Liver (tissue), 8 donors: ENCODE measurements at regions not wholly inside any gene's neighbourhood (a gene's known extent, or its start where the extent isn't known, plus 50 kb on each side); places are given as distances from the start of the nearest gene placed in this dataset.

ENCODE experiments used
- DNase-seq: peaks from one replicate; pipeline ENCODE4 v3.0.0-alpha.2; 2017; ENCODE audit warnings: low spot score
- H3K27ac ChIP-seq, 2 donors: one replicate each; pipeline ENCODE4 v1.7.0; 2013; ENCODE audit warnings: inconsistent platforms in 2 of 2, low read length in 2 of 2, control low read depth in 1 of 2, low read depth in 1 of 2, mild to moderate bottlenecking in 1 of 2
- H3K27me3 ChIP-seq, 4 donors: one replicate each; pipeline versions ENCODE4 v1.6.1 to v1.7.0; 2013; ENCODE audit warnings: low read length in 3 of 4, inconsistent platforms in 1 of 4, mild to moderate bottlenecking in 1 of 4, moderate library complexity in 1 of 4; ENCODE audit not compliant: control insufficient read depth in 4 of 4, insufficient read depth in 4 of 4
- H3K36me3 ChIP-seq, 4 donors: one replicate each; pipeline versions ENCODE4 v1.6.1 to v1.7.0; 2013; ENCODE audit warnings: low read length in 3 of 4, mild to moderate bottlenecking in 3 of 4, low read depth in 1 of 4, moderate library complexity in 1 of 4; ENCODE audit not compliant: control insufficient read depth in 4 of 4, insufficient read depth in 3 of 4
- H3K4me1 ChIP-seq, 4 donors: one replicate each; pipeline versions ENCODE4 v1.6.1 to v1.7.0; 2013; ENCODE audit warnings: low read length in 3 of 4, mild to moderate bottlenecking in 3 of 4, moderate library complexity in 1 of 4; ENCODE audit not compliant: control insufficient read depth in 4 of 4, insufficient read depth in 4 of 4
- H3K4me3 ChIP-seq, 3 donors: one replicate each; pipeline versions ENCODE4 v1.6.1 to v1.7.0; 2013; ENCODE audit warnings: low read length in 3 of 3, control low read depth in 1 of 3, low read depth in 1 of 3, mild to moderate bottlenecking in 1 of 3
- H3K9ac ChIP-seq, 2 donors: one replicate each; pipeline ENCODE4 v1.7.0; 2013; ENCODE audit warnings: low read length in 2 of 2, mild to moderate bottlenecking in 2 of 2, moderate library complexity in 2 of 2, control low read depth in 1 of 2, low read depth in 1 of 2
- H3K9me3 ChIP-seq, 4 donors: one replicate each; pipeline versions ENCODE4 v1.6.1 to v1.7.0; 2013; ENCODE audit warnings: low read length in 3 of 4; ENCODE audit not compliant: control insufficient read depth in 4 of 4
- ATF3 ChIP-seq: IDR thresholded peaks from 2 replicates; pipeline ENCODE4 v1.6.1; 2016; ENCODE audit warnings: antibody characterized with exemption
- CTCF ChIP-seq: fragments of 150-350 bp; IDR thresholded peaks from 2 replicates; pipeline ENCODE4 v1.5.1; 2017; ENCODE audit warnings: improper control_type of control experiment, low read depth, low read length; ENCODE audit not compliant: missing input control
- EGR1 ChIP-seq, 2 donors: IDR thresholded peaks; 2 replicates each; pipeline ENCODE4 v1.6.1; 2016 to 2018; ENCODE audit warnings: antibody characterized with exemption in 2 of 2, low read depth in 2 of 2
- FOXA1 ChIP-seq: IDR thresholded peaks from 2 replicates; pipeline ENCODE4 v1.6.1; 2016; ENCODE audit warnings: antibody characterized with exemption
- FOXA2 ChIP-seq: IDR thresholded peaks from 2 replicates; pipeline ENCODE4 v1.6.1; 2016; ENCODE audit warnings: antibody characterized with exemption
- GABPA ChIP-seq, 2 donors: IDR thresholded peaks in 1 of 2; conservative IDR thresholded peaks in 1 of 2; 2 replicates each; pipeline ENCODE4 v1.6.1; 2016; ENCODE audit warnings: antibody characterized with exemption in 2 of 2, mild to moderate bottlenecking in 1 of 2, moderate library complexity in 1 of 2
- HNF4A ChIP-seq, 2 donors: conservative IDR thresholded peaks; 2 replicates each; pipeline ENCODE4 v1.6.1; 2016; ENCODE audit warnings: antibody characterized with exemption in 2 of 2, mild to moderate bottlenecking in 2 of 2
- HNF4G ChIP-seq: IDR thresholded peaks from 2 replicates; pipeline ENCODE4 v1.6.1; 2016; ENCODE audit warnings: antibody characterized with exemption
- JUND ChIP-seq, 2 donors: IDR thresholded peaks; 2 replicates each; pipeline ENCODE4 v1.6.1; 2016; ENCODE audit warnings: antibody characterized with exemption in 2 of 2
- MAX ChIP-seq: IDR thresholded peaks from 2 replicates; pipeline ENCODE4 v1.6.1; 2016; ENCODE audit warnings: antibody characterized with exemption
- NR2F2 ChIP-seq: IDR thresholded peaks from 2 replicates; pipeline ENCODE4 v1.6.1; 2016; ENCODE audit warnings: antibody characterized with exemption
- RAD21 ChIP-seq, 2 donors: IDR thresholded peaks; 2 replicates each; pipeline ENCODE4 v1.6.1; 2016; ENCODE audit warnings: antibody characterized with exemption in 2 of 2, mild to moderate bottlenecking in 2 of 2
- REST ChIP-seq: IDR thresholded peaks from 2 replicates; pipeline ENCODE4 v1.6.1; 2016; ENCODE audit warnings: antibody characterized with exemption, mild to moderate bottlenecking
- RXRA ChIP-seq, 2 donors: IDR thresholded peaks; 2 replicates each; pipeline ENCODE4 v1.6.1; 2017 to 2018; ENCODE audit warnings: antibody characterized with exemption in 2 of 2, mild to moderate bottlenecking in 1 of 2
- SP1 ChIP-seq: IDR thresholded peaks from 2 replicates; pipeline ENCODE4 v1.6.1; 2018; ENCODE audit warnings: antibody characterized with exemption, mild to moderate bottlenecking
- TAF1 ChIP-seq: conservative IDR thresholded peaks from 2 replicates; pipeline ENCODE4 v1.6.1; 2016; ENCODE audit warnings: antibody characterized with exemption, mild to moderate bottlenecking
- YY1 ChIP-seq: IDR thresholded peaks from 2 replicates; pipeline ENCODE4 v1.6.1; 2016; ENCODE audit warnings: antibody characterized with exemption, mild to moderate bottlenecking
- ZBTB33 ChIP-seq: IDR thresholded peaks from 2 replicates; pipeline ENCODE4 v1.6.1; 2016; ENCODE audit warnings: antibody characterized with exemption
- WGBS: extraction: QIAGEN DNeasy Blood & Tissue Kit; methylation state at CpG from one replicate; pipeline ENCODE4 v1.1.7; 2013; 5-methylcytosine and 5-hydroxymethylcytosine counted together
- donor health status: healthy.
- donor health status: healthy.
- donor health status: healthy.
- donor health status: healthy.
- donor health status: healthy.

- Histone ChIP-seq H3K9me3 (no peaks in the 10 kb centered on the region), H3K4me1 (no peaks in the 10 kb centered on the region), H3K4me3 (no peak overlapping the region), H3K27me3 (no peaks in the 10 kb centered on the region), H3K27ac (no peak overlapping the region), H3K9ac (no peak overlapping the region), H3K36me3 (no peaks in the 10 kb centered on the region)
- no peak for DNase-seq
- WGBS: 71% methylated on average over 3 of the region's 3 CpGs
- TF ChIP-seq HNF4A (conservative IDR thresholded peaks at IDR 0.05) (no peak), FOXA2 (no peak), ATF3 (no peak), REST (no peak), NR2F2 (no peak), HNF4G (no peak), MAX (no peak), CTCF (no peak), FOXA1 (no peak), EGR1 (IDR thresholded peaks at IDR 0.05; ENCODE audit: low read depth in 2 of 2) (no peak), TAF1 (no peak), ZBTB33 (no peak), JUND (IDR thresholded peaks at IDR 0.05) (no peak), SP1 (no peak), RXRA (IDR thresholded peaks at IDR 0.05) (no peak), GABPA (IDR thresholded peaks at IDR 0.05 in 1 of 2, conservative IDR thresholded peaks at IDR 0.05 in 1 of 2) (no peak), RAD21 (IDR thresholded peaks at IDR 0.05) (no peak), YY1 (no peak)
Observed at GRCh38 chr11:15418921-15419320, 304.2 kb downstream of the INSC start.
